T47D (cell line): ENCODE measurements at regions not wholly inside any gene's neighbourhood (a gene's known extent, or its start where the extent isn't known, plus 50 kb on each side); places are given as distances from the start of the nearest gene placed in this dataset.

Experiments used
- DNase-seq, 2 experiments: peaks; one replicate each; pipeline versions ENCODE4 v3.0.0 to v3.0.0-alpha.2; 2011 to 2012; ENCODE audit warnings: low read depth in 1 of 2, low spot score in 1 of 2
- JUND ChIP-seq: IDR thresholded peaks from 2 replicates; pipeline ENCODE4 v1.6.1; 2012; ENCODE audit warnings: low read depth
- in situ Hi-C: cut with HindIII; loops from 2 replicates; pipeline ENCODE4 v1.10.0; 2016; ENCODE audit warnings: low sequenced_read_pairs, low pct_unique_long_range_greater_than_20kb

- TF ChIP-seq JUND: no peak
- in situ Hi-C loops: no loop called here
- no peak for DNase-seq
Observed at GRCh38 chr17:53100126-53100525, 722.6 kb upstream of the KIF2B start.

- no peak for TF ChIP-seq JUND
- DNase-seq: no peak
- in situ Hi-C loops: no loop called here
Observed at GRCh38 chr17:53093391-53093790, 729.3 kb upstream of the KIF2B start.

- in situ Hi-C loops: no loop called here
- DNase-seq: no peak
- TF ChIP-seq JUND: no peak
Observed at GRCh38 chr17:53092072-53092471, 730.7 kb upstream of the KIF2B start.

- TF ChIP-seq JUND: no peak
- in situ Hi-C loops: no loop called here
- no peak for DNase-seq
Observed at GRCh38 chr17:53090770-53091169, 732.0 kb upstream of the KIF2B start.

- no peak for DNase-seq
- TF ChIP-seq JUND: no peak
- in situ Hi-C loops: no loop called here
Observed at GRCh38 chr17:53088481-53088880, 734.2 kb upstream of the KIF2B start.

- no peak for TF ChIP-seq JUND
- in situ Hi-C loops: no loop called here
- DNase-seq: no peak
Observed at GRCh38 chr17:53061446-53061845, 761.3 kb upstream of the KIF2B start.

- no peak for TF ChIP-seq JUND
- DNase-seq: no peak
- in situ Hi-C loops: no loop called here
Observed at GRCh38 chr17:53058031-53058430, 764.7 kb upstream of the KIF2B start.

- TF ChIP-seq JUND: no peak
- in situ Hi-C loops: no loop called here
- DNase-seq: no peak
Observed at GRCh38 chr17:53046781-53047180, 775.9 kb upstream of the KIF2B start.

GRCh38 chr17:53039981-53040380 lies 782.7 kb upstream of the KIF2B start:
- no peak for TF ChIP-seq JUND
- in situ Hi-C loops: no loop called here
- DNase-seq: no peak

GRCh38 chr17:53033297-53033696 lies 789.4 kb upstream of the KIF2B start:
- DNase-seq: no peak
- in situ Hi-C loops: no loop called here
- no peak for TF ChIP-seq JUND

- in situ Hi-C loops: no loop called here
- peak; percentile 9 to 84 for DNase-seq
Observed at GRCh38 chr17:53032861-53033271, 789.9 kb upstream of the KIF2B start.

GRCh38 chr17:53017227-53017626 lies 805.5 kb upstream of the KIF2B start:
- DNase-seq: no peak

More at GRCh38 chr17:53032861-53033271, 789.9 kb upstream of the KIF2B start:
- TF ChIP-seq JUND: no peak

GRCh38 chr17:53016085-53016484 lies 806.6 kb upstream of the KIF2B start:
- no peak for DNase-seq
- in situ Hi-C loops: no loop called here
- TF ChIP-seq JUND: no peak

More at GRCh38 chr17:53017227-53017626, 805.5 kb upstream of the KIF2B start:
- in situ Hi-C loops: no loop called here
- TF ChIP-seq JUND: no peak

- in situ Hi-C loops: no loop called here
- DNase-seq: no peak
Observed at GRCh38 chr17:53012364-53012763, 810.4 kb upstream of the KIF2B start.

More at GRCh38 chr17:53012364-53012763, 810.4 kb upstream of the KIF2B start:
- no peak for TF ChIP-seq JUND
